CD4-positive, alpha-beta T cell (primary cell): ENCODE measurements at regions not wholly inside any gene's neighbourhood (a gene's known extent, or its start where the extent isn't known, plus 50 kb on each side); places are given as distances from the start of the nearest gene placed in this dataset.

Source experiments
- ATAC-seq: fragments of 200-7000 bp; cut with Tn5 transposase; one replicate; pipeline ENCODE4 v1.10.0; 2022; ENCODE audit warnings: mild to moderate bottlenecking; ENCODE audit not compliant: poor library complexity
- CTCF ChIA-PET: fragments of 350-600 bp; sonication (Branson Sonifier 250); formaldehyde crosslinking; loops from one replicate; lab custom pipeline; 2021; ENCODE audit warnings: antibody characterized with exemption, inconsistent platforms; lab: Charles Lee
- POLR2A ChIA-PET: fragments of 350-600 bp; sonication (Branson Sonifier 250); formaldehyde crosslinking; loops from one replicate; lab custom pipeline; 2021; ENCODE audit warnings: antibody characterized with exemption, inconsistent platforms; lab: Charles Lee
- DNase-seq, 14 experiments: peaks; one replicate each; pipeline ENCODE4 v3.0.0-alpha.2; 2013 to 2020; ENCODE audit warnings: mixed read lengths in 2 of 14
- H3K27ac ChIP-seq, 2 donors: one replicate each; pipeline versions ENCODE4 v1.5.1 to v1.7.0; 2013; ENCODE audit warnings: low read length in 2 of 2, low read depth in 1 of 2, mild to moderate bottlenecking in 1 of 2
- H3K27me3 ChIP-seq, 2 experiments: 1 replicate in 1 of 2; 2 replicates in 1 of 2; pipeline versions ENCODE4 v1.6.1 to v1.7.0; 2013; ENCODE audit warnings: low read length in 2 of 2, control low read depth in 1 of 2, mild to moderate bottlenecking in 1 of 2, moderate library complexity in 1 of 2; ENCODE audit not compliant: insufficient read depth in 2 of 2, control insufficient read depth in 1 of 2
- H3K36me3 ChIP-seq: one replicate; pipeline ENCODE4 v1.6.1; 2013; ENCODE audit warnings: low read length, control low read depth; ENCODE audit not compliant: insufficient read depth
- H3K4me1 ChIP-seq: one replicate; pipeline ENCODE4 v1.6.1; 2013; ENCODE audit warnings: low read length, control low read depth; ENCODE audit not compliant: insufficient read depth
- H3K4me3 ChIP-seq: one replicate; pipeline ENCODE4 v1.5.1; 2013; ENCODE audit warnings: mild to moderate bottlenecking, low read length, moderate library complexity
- H3K9me3 ChIP-seq, 2 experiments: 1 replicate in 1 of 2; 2 replicates in 1 of 2; pipeline versions ENCODE4 v1.6.1 to v1.7.0; 2013; ENCODE audit warnings: low read length in 2 of 2, mild to moderate bottlenecking in 2 of 2, control low read depth in 1 of 2, moderate library complexity in 1 of 2; ENCODE audit not compliant: control insufficient read depth in 1 of 2, insufficient read depth in 1 of 2
- H3K27ac Mint-ChIP-seq: one replicate; pipeline ENCODE4 v1.8.0; 2020; ENCODE audit warnings: mixed read lengths
- H3K27me3 Mint-ChIP-seq: one replicate; pipeline ENCODE4 v1.8.0; 2021; ENCODE audit warnings: mixed read lengths
- H3K36me3 Mint-ChIP-seq: one replicate; pipeline ENCODE4 v1.8.0; 2021; ENCODE audit warnings: low read depth, mixed read lengths
- H3K4me1 Mint-ChIP-seq: one replicate; pipeline ENCODE4 v1.8.0; 2021; ENCODE audit warnings: low read depth, mixed read lengths
- H3K4me3 Mint-ChIP-seq: one replicate; pipeline ENCODE4 v1.8.0; 2020; ENCODE audit warnings: mild to moderate bottlenecking, mixed read lengths
- H3K9me3 Mint-ChIP-seq: one replicate; pipeline ENCODE4 v1.8.0; 2020; ENCODE audit warnings: mixed read lengths
- intact Hi-C, 2 experiments: fragments of 100-400 bp; cut with DNase I in 1 of 2; cut with micrococcal nuclease in 1 of 2; formaldehyde crosslinking; loops; one replicate each; pipeline versions ENCODE4 v1.15.1 to v1.9.0; 2023 to 2025; cut with DNase I, micrococcal nuclease
- TF ChIP-seq, protein P1 (sequence below): fragments of 200-600 bp; IDR thresholded peaks from one replicate; pipeline ENCODE4 v1.8.0; 2022; ENCODE audit warnings: antibody characterized with exemption, mild to moderate bottlenecking

DNA sequence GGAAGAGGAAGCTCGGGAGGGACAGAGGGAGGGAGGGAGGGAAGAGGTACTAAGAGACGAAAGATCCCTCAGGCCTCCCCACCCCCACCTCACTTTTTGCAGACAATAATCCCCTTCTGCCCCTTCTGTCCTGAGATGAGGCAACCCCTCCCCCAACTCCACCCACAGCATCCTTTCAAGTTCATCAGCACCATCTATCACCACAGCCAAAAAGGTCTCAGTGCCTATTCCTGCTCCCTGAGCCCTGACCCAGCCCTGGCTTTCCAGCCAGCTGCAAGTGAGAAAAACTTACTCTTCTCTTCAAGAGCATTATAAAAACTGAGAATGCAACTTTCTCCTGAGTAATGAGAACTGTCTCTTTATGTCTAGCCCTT is 133.2 kb upstream of the LRFN2 start:
- Mint-ChIP-seq H3K4me3 (no peak overlapping the region), H3K27ac (no peak overlapping the region)

DNA sequence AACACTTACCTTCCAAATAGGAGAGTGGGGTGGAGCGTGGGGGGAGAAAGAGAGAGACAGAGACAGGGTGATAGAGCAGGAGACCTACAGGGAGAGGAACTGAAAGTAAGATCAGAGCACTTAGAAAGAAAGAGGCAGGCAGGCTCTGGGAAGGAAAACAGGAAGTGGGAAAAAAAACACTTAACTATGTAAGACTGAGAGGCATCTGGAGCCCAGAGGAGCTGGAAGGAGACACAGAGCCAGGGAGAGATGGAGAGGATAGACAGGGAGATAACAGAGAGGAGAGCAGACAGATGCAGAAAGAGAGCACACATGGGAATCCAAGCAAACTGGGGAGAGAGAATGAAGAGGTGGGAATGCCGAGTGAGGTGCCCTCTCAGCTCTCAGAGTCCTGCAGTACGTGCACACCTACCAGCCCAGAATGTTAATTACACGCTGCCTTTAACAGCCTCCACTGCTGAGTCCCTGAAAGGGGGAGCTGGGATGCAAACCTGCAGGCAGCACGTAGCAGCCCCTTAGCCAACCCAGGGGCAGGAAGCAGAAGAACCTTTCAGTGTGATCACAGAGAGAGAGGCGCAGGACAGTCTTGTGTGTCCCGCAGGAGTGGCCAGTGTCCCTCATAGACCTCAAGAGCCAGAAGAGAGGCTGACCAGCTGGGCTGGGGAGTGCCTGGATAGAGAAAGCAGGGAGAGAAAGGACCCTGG is 132.7 kb upstream of the LRFN2 start:
- Mint-ChIP-seq H3K27ac (no peak overlapping the region), H3K4me1 (peaks cover 13% of the 10 kb centered on the region), H3K27me3 (no peaks in the 10 kb centered on the region), H3K9me3 (no peaks in the 10 kb centered on the region), H3K4me3 (no peak overlapping the region), H3K36me3 (no peaks in the 10 kb centered on the region)
- DNase-seq (peak in 1 of 14 experiments; percentile 12), ATAC-seq (no peak)
- Histone ChIP-seq H3K4me1 (peaks cover 3% of the 10 kb centered on the region), H3K9me3 (no peaks in the 10 kb centered on the region), H3K4me3 (no peak overlapping the region), H3K27ac (no peak overlapping the region), H3K36me3 (no peaks in the 10 kb centered on the region), H3K27me3 (peaks cover 0 to 3% of the 10 kb centered on the region in 2 experiments)
- ChIA-PET POLR2A (interaction anchor here (1.4 kb wide), 1 partner anchor 14 kb away, joined by 3 read pairs; no protein-coding TSS in a partner anchor), CTCF (no interaction called here)
- TF ChIP-seq, protein P1, sequence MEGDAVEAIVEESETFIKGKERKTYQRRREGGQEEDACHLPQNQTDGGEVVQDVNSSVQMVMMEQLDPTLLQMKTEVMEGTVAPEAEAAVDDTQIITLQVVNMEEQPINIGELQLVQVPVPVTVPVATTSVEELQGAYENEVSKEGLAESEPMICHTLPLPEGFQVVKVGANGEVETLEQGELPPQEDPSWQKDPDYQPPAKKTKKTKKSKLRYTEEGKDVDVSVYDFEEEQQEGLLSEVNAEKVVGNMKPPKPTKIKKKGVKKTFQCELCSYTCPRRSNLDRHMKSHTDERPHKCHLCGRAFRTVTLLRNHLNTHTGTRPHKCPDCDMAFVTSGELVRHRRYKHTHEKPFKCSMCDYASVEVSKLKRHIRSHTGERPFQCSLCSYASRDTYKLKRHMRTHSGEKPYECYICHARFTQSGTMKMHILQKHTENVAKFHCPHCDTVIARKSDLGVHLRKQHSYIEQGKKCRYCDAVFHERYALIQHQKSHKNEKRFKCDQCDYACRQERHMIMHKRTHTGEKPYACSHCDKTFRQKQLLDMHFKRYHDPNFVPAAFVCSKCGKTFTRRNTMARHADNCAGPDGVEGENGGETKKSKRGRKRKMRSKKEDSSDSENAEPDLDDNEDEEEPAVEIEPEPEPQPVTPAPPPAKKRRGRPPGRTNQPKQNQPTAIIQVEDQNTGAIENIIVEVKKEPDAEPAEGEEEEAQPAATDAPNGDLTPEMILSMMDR, result no peak
- intact Hi-C loops, result no loop called here

More for the DNA sequence above, 133.2 kb upstream of the LRFN2 start:
- intact Hi-C loops, result no loop called here
- POLR2A ChIA-PET, result interaction anchor here (1.4 kb wide), 1 partner anchor 15 kb away, joined by 3 read pairs; no protein-coding TSS in a partner anchor
- no peaks in the 10 kb centered on the region for H3K36me3 Mint-ChIP-seq
- no peak overlapping the region for H3K4me3 ChIP-seq
- peaks cover 0 to 3% of the 10 kb centered on the region in 2 experiments for H3K27me3 ChIP-seq
- CTCF ChIA-PET, result no interaction called here
- DNase-seq, result no peak
- no peak for ATAC-seq
- no peaks in the 10 kb centered on the region for H3K36me3 ChIP-seq
- H3K9me3 Mint-ChIP-seq, result no peaks in the 10 kb centered on the region
- H3K4me1 ChIP-seq, result peaks cover 3% of the 10 kb centered on the region
- peaks cover 13% of the 10 kb centered on the region for H3K4me1 Mint-ChIP-seq
- no peaks in the 10 kb centered on the region for H3K9me3 ChIP-seq
- no peak overlapping the region for H3K27ac ChIP-seq
- TF ChIP-seq, protein P1, result no peak
- H3K27me3 Mint-ChIP-seq, result no peaks in the 10 kb centered on the region

GRCh38 chr6:40718401-40718800 is 131.2 kb upstream of the LRFN2 start:
- ChIA-PET CTCF (no interaction called here), POLR2A (no interaction called here)
- intact Hi-C loops, result no loop called here

More at GRCh38 chr6:40718401-40718800, 131.2 kb upstream of the LRFN2 start:
- Mint-ChIP-seq H3K27ac (no peak overlapping the region), H3K36me3 (no peaks in the 10 kb centered on the region), H3K4me3 (no peak overlapping the region), H3K27me3 (no peaks in the 10 kb centered on the region), H3K9me3 (no peaks in the 10 kb centered on the region), H3K4me1 (peaks cover 13% of the 10 kb centered on the region)
- no peak overlapping the region for H3K27ac ChIP-seq
- peaks cover 0 to 3% of the 10 kb centered on the region in 2 experiments for H3K27me3 ChIP-seq
- TF ChIP-seq, protein P1, result no peak
- no peaks in the 10 kb centered on the region for H3K9me3 ChIP-seq
- no peak for ATAC-seq
- H3K4me1 ChIP-seq, result peaks cover 3% of the 10 kb centered on the region
- DNase-seq, result no peak
- H3K4me3 ChIP-seq, result no peak overlapping the region
- H3K36me3 ChIP-seq, result no peaks in the 10 kb centered on the region
